ENCODE measurements at regions not wholly inside any gene's neighbourhood (a gene's known extent, or its start where the extent isn't known, plus 50 kb on each side); places are given as distances from the start of the nearest gene placed in this dataset.
A peak's percentile ranks its signal among the peaks of the same experiment; 100 is the strongest.

GRCh38 chr2:65587779-65588178 lies 155.4 kb upstream of the SPRED2 start:
- no peaks in the 10 kb centered on the region for H3K27me3 ChIP-seq
- H3K36me3 ChIP-seq, result no peaks in the 10 kb centered on the region
- H3K27ac ChIP-seq, result no peak overlapping the region
- H3K4me3 ChIP-seq, result no peak overlapping the region
- no peak for DNase-seq (ENCODE audit: low spot score)
- peaks cover 0 to 6% of the 10 kb centered on the region in 2 donors for H3K9me3 ChIP-seq
- TF ChIP-seq CTCF (IDR thresholded peaks at IDR 0.05), result no peak
- H3K4me1 ChIP-seq, result no peaks in the 10 kb centered on the region

GRCh38 chr2:65586516-65586915 lies 154.1 kb upstream of the SPRED2 start:
- no peaks in the 10 kb centered on the region for H3K36me3 ChIP-seq
- no peaks in the 10 kb centered on the region for H3K27me3 ChIP-seq
- no peak for TF ChIP-seq CTCF (IDR thresholded peaks at IDR 0.05)
- no peak for DNase-seq (ENCODE audit: low spot score)
- no peaks in the 10 kb centered on the region for H3K4me1 ChIP-seq
- H3K9me3 ChIP-seq, result peaks cover 0 to 6% of the 10 kb centered on the region in 2 donors
- no peak overlapping the region for H3K27ac ChIP-seq
- no peak overlapping the region for H3K4me3 ChIP-seq

GRCh38 chr2:65583061-65583460 lies 150.7 kb upstream of the SPRED2 start:
- H3K9me3 ChIP-seq, result peaks cover 0 to 2% of the 10 kb centered on the region in 2 donors
- no peak for TF ChIP-seq CTCF (IDR thresholded peaks at IDR 0.05)
- H3K36me3 ChIP-seq, result no peaks in the 10 kb centered on the region
- H3K27me3 ChIP-seq, result no peaks in the 10 kb centered on the region
- no peak overlapping the region for H3K27ac ChIP-seq
- no peaks in the 10 kb centered on the region for H3K4me1 ChIP-seq
- no peak for DNase-seq (ENCODE audit: low spot score)
- no peak overlapping the region for H3K4me3 ChIP-seq

DNA sequence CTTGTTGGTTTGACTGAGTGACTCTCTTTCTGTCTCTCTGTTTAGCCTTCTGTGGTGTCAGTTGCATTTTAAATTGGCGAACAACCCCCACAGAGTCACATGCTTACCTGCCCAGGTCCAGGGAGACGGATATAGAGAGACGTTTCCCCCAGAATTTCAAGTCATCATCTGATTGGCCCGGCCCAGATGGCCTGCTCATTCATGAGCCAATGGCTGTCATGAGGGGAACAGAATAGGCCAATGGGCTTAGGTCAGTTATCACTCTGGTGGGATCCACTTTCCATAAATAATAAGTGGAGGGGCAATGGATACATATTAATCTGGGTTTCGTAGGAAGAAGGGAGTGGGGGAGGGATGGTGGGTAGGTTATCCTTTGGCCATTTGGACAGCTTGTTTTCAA lies 150.0 kb upstream of the SPRED2 start:
- Histone ChIP-seq H3K27ac (no peak overlapping the region), H3K36me3 (no peaks in the 10 kb centered on the region), H3K4me1 (no peaks in the 10 kb centered on the region), H3K9me3 (no peaks in the 10 kb centered on the region), H3K27me3 (no peaks in the 10 kb centered on the region), H3K4me3 (no peak overlapping the region)
- no peak for DNase-seq (ENCODE audit: low spot score)
- TF ChIP-seq CTCF (IDR thresholded peaks at IDR 0.05), result no peak

DNA sequence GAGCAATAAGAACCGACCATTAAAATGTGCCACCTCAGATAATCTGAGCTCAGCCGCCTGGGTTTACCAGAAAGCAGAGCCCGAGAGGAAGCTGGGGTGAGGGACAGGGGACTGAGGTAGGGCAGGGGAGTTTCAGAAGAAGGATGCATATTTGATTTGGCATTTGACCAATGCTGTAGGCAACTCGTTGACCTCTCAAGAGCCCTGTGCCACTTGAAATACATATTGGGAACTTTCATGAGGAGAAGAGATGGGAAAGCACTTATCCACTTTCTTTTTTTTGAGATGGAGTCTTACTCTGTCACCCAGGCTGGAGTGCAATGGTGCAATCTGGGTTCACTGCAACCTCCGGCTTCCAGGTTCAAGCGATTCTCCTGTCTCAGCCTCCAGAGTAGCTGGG lies 148.4 kb upstream of the SPRED2 start:
- no peak overlapping the region for H3K27ac ChIP-seq
- H3K4me1 ChIP-seq, result no peaks in the 10 kb centered on the region
- H3K36me3 ChIP-seq, result no peaks in the 10 kb centered on the region
- no peak for TF ChIP-seq CTCF (IDR thresholded peaks at IDR 0.05)
- H3K9me3 ChIP-seq, result no peaks in the 10 kb centered on the region
- DNase-seq (ENCODE audit: low spot score), result no peak
- no peak overlapping the region for H3K4me3 ChIP-seq
- no peaks in the 10 kb centered on the region for H3K27me3 ChIP-seq

DNA sequence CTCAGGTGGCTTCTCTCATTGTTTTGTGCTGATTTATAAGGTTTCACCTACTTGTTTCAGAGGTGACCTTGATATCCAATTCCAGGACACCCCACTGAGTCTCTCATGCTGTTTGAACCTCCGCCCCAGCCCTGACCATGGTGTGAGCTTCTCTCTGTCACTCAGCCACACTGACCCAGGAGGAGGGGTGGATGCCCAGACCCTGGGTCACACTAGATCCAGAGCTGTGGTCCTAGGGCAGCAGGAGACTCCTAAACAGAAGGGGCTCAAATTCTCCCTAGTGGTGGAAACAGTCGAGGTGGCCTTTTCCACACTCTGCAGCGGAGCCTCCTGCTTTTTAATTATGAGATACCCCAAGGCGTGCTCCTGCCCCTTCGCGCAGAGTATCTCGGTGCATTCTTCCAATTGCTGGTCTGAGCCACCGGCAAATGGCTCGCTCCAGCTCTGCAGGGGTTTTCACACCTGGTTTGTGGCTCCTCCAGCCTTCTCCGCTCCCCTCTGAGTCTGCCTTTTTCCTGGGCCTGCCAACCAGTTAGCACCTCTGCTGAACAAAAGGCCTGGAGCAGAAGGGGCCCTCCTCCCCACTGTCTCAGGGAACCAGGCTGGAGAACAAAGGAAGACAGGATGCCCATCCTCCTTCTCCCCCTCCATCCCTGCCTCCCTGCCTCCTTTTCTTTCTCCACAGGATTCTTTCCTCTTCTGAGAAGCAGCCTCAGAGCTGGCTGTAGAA lies 147.3 kb upstream of the SPRED2 start:
- H3K9me3 ChIP-seq, result no peaks in the 10 kb centered on the region
- H3K36me3 ChIP-seq, result no peaks in the 10 kb centered on the region
- no peak overlapping the region for H3K27ac ChIP-seq
- H3K4me1 ChIP-seq, result no peaks in the 10 kb centered on the region
- no peak overlapping the region for H3K4me3 ChIP-seq
- peak; percentile 23 for DNase-seq (ENCODE audit: low spot score)
- no peaks in the 10 kb centered on the region for H3K27me3 ChIP-seq
- no peak for TF ChIP-seq CTCF (IDR thresholded peaks at IDR 0.05)

All from right atrium auricular region (tissue), 2 donors.